ENCODE measurements at regions not wholly inside any gene's neighbourhood (a gene's known extent, or its start where the extent isn't known, plus 50 kb on each side); places are given as distances from the start of the nearest gene placed in this dataset.

GRCh38 chr7:67435894-67436535, 439.4 kb downstream of the TYW1 start:
- H3K4me1 ChIP-seq (ENCODE audit: insufficient read depth) = no peaks in the 10 kb centered on the region

DNA sequence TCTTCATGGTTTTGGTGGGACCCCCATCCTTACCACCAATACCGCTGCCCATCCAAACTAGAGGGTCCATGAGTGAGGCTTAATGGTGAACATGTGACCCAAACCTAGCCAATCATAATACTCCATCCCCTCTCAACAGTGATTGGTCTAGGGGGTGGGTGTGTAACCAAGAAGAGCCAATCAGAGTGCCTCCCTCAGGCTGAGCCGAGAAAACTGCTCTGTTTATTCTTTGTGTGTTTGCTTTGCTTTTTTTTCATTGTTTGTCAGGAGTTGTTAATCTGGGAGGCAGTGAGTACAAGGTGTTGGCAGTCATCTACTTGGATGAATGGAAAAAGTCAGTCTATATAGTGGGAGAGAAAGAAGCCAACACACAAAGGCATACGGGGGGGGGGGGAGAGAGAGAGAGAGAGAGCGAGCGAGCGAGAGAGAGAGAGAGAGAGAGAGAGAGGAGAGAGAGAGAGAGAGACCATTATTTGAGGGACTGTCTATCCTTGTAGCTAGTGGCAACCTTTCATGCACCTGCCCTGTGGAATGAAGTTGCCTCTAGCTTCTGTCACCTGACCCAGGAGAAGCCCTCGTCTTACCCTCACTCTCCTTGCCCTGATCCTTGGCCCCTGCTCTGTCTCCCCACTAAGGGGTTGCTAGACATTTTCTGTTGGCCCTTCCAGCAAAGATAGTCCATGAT, 441.7 kb downstream of the TYW1 start:
- Histone ChIP-seq H3K9me2 (ENCODE audit: insufficient read depth) (no peaks in the 10 kb centered on the region), H3K4me2 (ENCODE audit: unreplicated experiment) (no peak overlapping the region), H3K36me3 (ENCODE audit: low read depth) (no peaks in the 10 kb centered on the region), H3K27me3 (replicated peaks; ENCODE audit: insufficient read depth) (no peaks in the 10 kb centered on the region), H3K27ac (no peak overlapping the region), H3K4me1 (ENCODE audit: insufficient read depth) (no peaks in the 10 kb centered on the region), H3K9me3 (ENCODE audit: low read depth) (no peaks in the 10 kb centered on the region), H3K4me3 (no peak overlapping the region), H3K79me2 (ENCODE audit: insufficient read depth) (no peaks in the 10 kb centered on the region), H2AFZ (no peak overlapping the region), H3K9ac (no peak overlapping the region), H4K20me1 (ENCODE audit: insufficient read depth) (no peaks in the 10 kb centered on the region), H3F3A (ENCODE audit: insufficient read depth) (no peaks in the 10 kb centered on the region)
- no peak for DNase-seq
- in situ Hi-C loops (cut with MboI) = no loop called here
- TF ChIP-seq EZH2 (IDR thresholded peaks at IDR 0.05; ENCODE audit: insufficient read depth, poor library complexity, severe bottlenecking) (no peak), EZH2phosphoT487 (IDR thresholded peaks at IDR 0.05; ENCODE audit: insufficient read depth, low read depth) (no peak)
- WGBS, 2 experiments (ENCODE audit: low coverage in 1 of 2, low lambda C conversion rate in 2 of 2, missing lambda C conversion rate in 2 of 2) = 29 to 40% methylated on average over 7 of the region's 7 CpGs

More at GRCh38 chr7:67435894-67436535, 439.4 kb downstream of the TYW1 start:
- Histone ChIP-seq H3K9me3 (ENCODE audit: low read depth) (no peaks in the 10 kb centered on the region), H3K9ac (no peak overlapping the region), H4K20me1 (ENCODE audit: insufficient read depth) (no peaks in the 10 kb centered on the region), H3K36me3 (ENCODE audit: low read depth) (no peaks in the 10 kb centered on the region), H3K27me3 (replicated peaks; ENCODE audit: insufficient read depth) (no peaks in the 10 kb centered on the region), H3F3A (ENCODE audit: insufficient read depth) (no peaks in the 10 kb centered on the region), H3K79me2 (ENCODE audit: insufficient read depth) (no peaks in the 10 kb centered on the region), H2AFZ (no peak overlapping the region), H3K4me3 (no peak overlapping the region), H3K4me2 (ENCODE audit: unreplicated experiment) (no peak overlapping the region), H3K9me2 (ENCODE audit: insufficient read depth) (no peaks in the 10 kb centered on the region), H3K27ac (no peak overlapping the region)
- WGBS, 2 experiments (ENCODE audit: low coverage in 1 of 2, low lambda C conversion rate in 2 of 2, missing lambda C conversion rate in 2 of 2) = 4 to 6% methylated on average over 9 of the region's 9 CpGs
- TF ChIP-seq EZH2 (IDR thresholded peaks at IDR 0.05; ENCODE audit: insufficient read depth, poor library complexity, severe bottlenecking) = no peak
- TF ChIP-seq EZH2phosphoT487 (IDR thresholded peaks at IDR 0.05; ENCODE audit: insufficient read depth, low read depth) = no peak
- in situ Hi-C loops (cut with MboI) = no loop called here
- DNase-seq = no peak

DNA sequence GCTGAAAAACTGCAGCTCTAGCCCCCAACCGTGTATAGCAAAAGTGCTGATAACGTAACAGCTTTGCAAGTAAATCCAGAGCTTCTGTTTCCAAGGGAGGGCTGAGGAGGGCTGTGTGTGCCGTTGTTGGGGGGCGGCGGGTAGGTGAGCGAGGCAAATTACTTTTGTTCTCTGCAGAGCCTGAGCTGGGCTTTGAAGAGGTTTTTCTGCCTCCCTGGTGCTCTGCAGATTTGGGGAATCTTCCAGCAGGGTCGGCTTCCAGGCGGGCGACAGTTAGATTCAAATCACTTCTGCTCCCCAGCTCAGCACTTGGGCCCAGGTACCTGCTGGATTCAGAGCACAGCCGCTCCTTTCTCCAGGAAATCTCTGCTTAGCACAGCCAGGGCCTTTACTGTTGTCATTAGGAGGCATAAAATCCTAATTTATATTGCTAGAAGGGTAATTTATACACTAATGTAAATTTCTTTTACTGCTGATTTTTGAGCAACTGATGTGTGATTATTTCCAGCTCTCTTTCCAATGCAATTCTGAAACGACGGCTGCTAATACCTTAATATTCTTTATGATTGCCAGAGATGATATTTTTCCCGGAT, 442.4 kb downstream of the TYW1 start:
- H3K9me2 ChIP-seq (ENCODE audit: insufficient read depth) = no peaks in the 10 kb centered on the region
- DNase-seq = no peak
- no peaks in the 10 kb centered on the region for H3K27me3 ChIP-seq (replicated peaks; ENCODE audit: insufficient read depth)
- H3K4me1 ChIP-seq (ENCODE audit: insufficient read depth) = no peaks in the 10 kb centered on the region
- TF ChIP-seq EZH2 (IDR thresholded peaks at IDR 0.05; ENCODE audit: insufficient read depth, poor library complexity, severe bottlenecking) (no peak), EZH2phosphoT487 (IDR thresholded peaks at IDR 0.05; ENCODE audit: insufficient read depth, low read depth) (no peak)
- H3K9me3 ChIP-seq (ENCODE audit: low read depth) = no peaks in the 10 kb centered on the region
- no peak overlapping the region for H2AFZ ChIP-seq
- no peak overlapping the region for H3K9ac ChIP-seq
- H3K4me2 ChIP-seq (ENCODE audit: unreplicated experiment) = no peak overlapping the region
- H3F3A ChIP-seq (ENCODE audit: insufficient read depth) = no peaks in the 10 kb centered on the region
- 37 to 42% methylated on average over 13 of the region's 13 CpGs for WGBS, 2 experiments (ENCODE audit: low coverage in 1 of 2, low lambda C conversion rate in 2 of 2, missing lambda C conversion rate in 2 of 2)
- H3K4me3 ChIP-seq = no peak overlapping the region
- in situ Hi-C loops (cut with MboI) = no loop called here
- no peak overlapping the region for H3K27ac ChIP-seq
- H3K36me3 ChIP-seq (ENCODE audit: low read depth) = no peaks in the 10 kb centered on the region
- no peaks in the 10 kb centered on the region for H3K79me2 ChIP-seq (ENCODE audit: insufficient read depth)
- no peaks in the 10 kb centered on the region for H4K20me1 ChIP-seq (ENCODE audit: insufficient read depth)

DNA sequence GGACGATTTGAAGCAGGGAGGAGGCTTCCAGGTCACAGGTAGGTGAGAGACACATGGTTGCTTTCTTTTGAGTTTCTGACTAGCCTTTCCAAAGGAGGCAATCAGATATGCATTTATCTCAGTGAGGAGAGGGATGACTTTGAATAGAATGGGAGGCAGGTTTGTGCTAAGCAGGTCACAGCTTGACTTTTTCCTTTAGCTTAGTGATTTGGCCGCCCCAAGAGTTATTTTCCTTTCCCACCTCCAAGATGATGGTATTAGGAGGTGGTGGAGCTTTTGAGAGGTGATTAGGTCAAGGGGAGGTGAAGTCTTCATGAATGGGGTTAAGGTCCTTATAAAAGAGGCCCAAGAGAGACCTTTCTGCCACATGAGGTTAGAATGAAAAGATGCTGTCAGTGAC, 443.7 kb downstream of the TYW1 start:
- Histone ChIP-seq H4K20me1 (ENCODE audit: insufficient read depth) (no peaks in the 10 kb centered on the region), H3K9me2 (ENCODE audit: insufficient read depth) (no peaks in the 10 kb centered on the region), H3K4me2 (ENCODE audit: unreplicated experiment) (no peak overlapping the region), H2AFZ (no peak overlapping the region), H3K27me3 (replicated peaks; ENCODE audit: insufficient read depth) (no peaks in the 10 kb centered on the region), H3K4me1 (ENCODE audit: insufficient read depth) (no peaks in the 10 kb centered on the region), H3K9me3 (ENCODE audit: low read depth) (no peaks in the 10 kb centered on the region), H3K4me3 (no peak overlapping the region), H3F3A (ENCODE audit: insufficient read depth) (no peaks in the 10 kb centered on the region), H3K9ac (no peak overlapping the region), H3K79me2 (ENCODE audit: insufficient read depth) (no peaks in the 10 kb centered on the region), H3K27ac (no peak overlapping the region), H3K36me3 (ENCODE audit: low read depth) (no peaks in the 10 kb centered on the region)
- WGBS, 2 experiments (ENCODE audit: low coverage in 1 of 2, low lambda C conversion rate in 2 of 2, missing lambda C conversion rate in 2 of 2) = 0 to 2% methylated on average over 2 of the region's 2 CpGs
- DNase-seq = no peak
- TF ChIP-seq EZH2 (IDR thresholded peaks at IDR 0.05; ENCODE audit: insufficient read depth, poor library complexity, severe bottlenecking) (no peak), EZH2phosphoT487 (IDR thresholded peaks at IDR 0.05; ENCODE audit: insufficient read depth, low read depth) (no peak)
- in situ Hi-C loops (cut with MboI) = no loop called here

Data from GM23248 (cell line).